ENCODE measurements at regions not wholly inside any gene's neighbourhood (a gene's known extent, or its start where the extent isn't known, plus 50 kb on each side); places are given as distances from the start of the nearest gene placed in this dataset.

- TF ChIP-seq CTCF (conservative IDR thresholded peaks at IDR 0.05; ENCODE audit: low read length): no peak
- TF ChIP-seq EZH2phosphoT487 (IDR thresholded peaks at IDR 0.05; ENCODE audit: borderline replicate concordance, low read depth, low read length): no peak
Observed at GRCh38 chr14:78090864-78091263, 79.3 kb upstream of the NRXN3 start.
